ENCODE measurements at regions not wholly inside any gene's neighbourhood (a gene's known extent, or its start where the extent isn't known, plus 50 kb on each side); places are given as distances from the start of the nearest gene placed in this dataset.

GRCh38 chr14:40336846-40337245 lies 904.6 kb upstream of the FBXO33 start:
- no peak for TF ChIP-seq POLR2AphosphoS5 (IDR thresholded peaks at IDR 0.05)
- no peak for TF ChIP-seq CTCF (IDR thresholded peaks at IDR 0.05)
- TF ChIP-seq POLR2A (IDR thresholded peaks at IDR 0.05) = no peak

Measured in stomach (tissue), 4 donors.